Neural progenitor cell (in vitro differentiated cells): ENCODE measurements at regions not wholly inside any gene's neighbourhood (a gene's known extent, or its start where the extent isn't known, plus 50 kb on each side); places are given as distances from the start of the nearest gene placed in this dataset.

Experiments
- CTCF ChIP-seq: fragments of 200-600 bp; sonication (generic); IDR thresholded peaks from 2 replicates; pipeline ENCODE4 v1.5.1; 2017; ENCODE audit warnings: antibody characterized with exemption, mild to moderate bottlenecking
- EZH2 ChIP-seq: fragments of 200-600 bp; sonication (generic); IDR thresholded peaks from 2 replicates; pipeline ENCODE4 v1.6.1; 2017; ENCODE audit warnings: antibody characterized with exemption, mild to moderate bottlenecking, moderate library complexity
- EZH2phosphoT487 ChIP-seq: fragments of 200-600 bp; sonication (generic); IDR thresholded peaks from 2 replicates; pipeline ENCODE4 v1.6.1; 2017; ENCODE audit warnings: antibody characterized with exemption

- TF ChIP-seq CTCF: no peak
- no peak for TF ChIP-seq EZH2phosphoT487
- no peak for TF ChIP-seq EZH2
These were observed 250.3 kb upstream of the FAM47A start for GRCh38 chrX:34382416-34382815.
